IPS-11a (cell line): ENCODE measurements at regions not wholly inside any gene's neighbourhood (a gene's known extent, or its start where the extent isn't known, plus 50 kb on each side); places are given as distances from the start of the nearest gene placed in this dataset.

Source experiments
- H3K4me3 ChIP-seq: one replicate; pipeline ENCODE4 v1.5.1; 2013; ENCODE audit warnings: low read depth, low read length, control low read depth

- no peak overlapping the region for H3K4me3 ChIP-seq
These were observed 241.8 kb upstream of the CIBAR2 start for GRCh38 chr16:85353839-85354685.

DNA sequence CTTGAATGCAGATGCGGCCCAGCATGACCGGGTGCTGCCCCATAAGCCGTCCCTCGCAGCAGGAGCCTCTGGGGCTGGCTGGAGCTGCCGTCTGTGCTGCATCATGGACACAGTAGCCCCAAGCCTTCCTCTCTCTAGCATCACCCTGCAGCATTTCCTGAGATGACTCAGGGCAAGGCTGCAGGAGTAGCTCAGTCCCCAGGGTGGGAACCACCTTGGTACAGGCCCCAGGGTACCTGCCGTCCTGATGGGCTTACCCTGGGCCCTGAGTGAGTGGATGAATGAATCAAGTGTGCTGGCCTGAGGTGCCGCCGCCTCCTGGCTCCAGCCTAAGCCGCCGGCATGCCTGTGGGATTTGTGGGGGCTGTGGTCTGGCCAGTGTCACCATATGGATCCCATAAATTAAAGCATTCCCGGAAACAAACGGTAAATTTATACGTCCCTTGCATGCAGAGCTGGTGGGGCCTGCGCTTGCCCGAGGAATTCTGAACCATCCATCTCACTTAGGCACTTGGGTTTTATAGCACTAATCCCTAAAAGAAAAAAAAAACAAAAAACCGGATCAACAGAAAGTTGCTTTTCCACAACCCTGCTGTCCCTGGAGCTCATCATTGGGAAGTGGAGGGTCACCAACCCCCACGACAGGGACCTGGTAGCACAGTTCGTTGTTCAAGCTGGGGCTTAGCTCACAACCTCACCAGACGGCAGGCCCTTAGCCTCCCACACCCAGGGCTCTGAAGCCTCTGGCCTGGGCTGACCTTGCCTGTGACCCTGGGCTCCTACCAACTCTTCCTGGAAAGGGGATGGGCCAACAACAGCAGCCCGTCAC, 242.6 kb upstream of the CIBAR2 start:
- no peak overlapping the region for H3K4me3 ChIP-seq

DNA sequence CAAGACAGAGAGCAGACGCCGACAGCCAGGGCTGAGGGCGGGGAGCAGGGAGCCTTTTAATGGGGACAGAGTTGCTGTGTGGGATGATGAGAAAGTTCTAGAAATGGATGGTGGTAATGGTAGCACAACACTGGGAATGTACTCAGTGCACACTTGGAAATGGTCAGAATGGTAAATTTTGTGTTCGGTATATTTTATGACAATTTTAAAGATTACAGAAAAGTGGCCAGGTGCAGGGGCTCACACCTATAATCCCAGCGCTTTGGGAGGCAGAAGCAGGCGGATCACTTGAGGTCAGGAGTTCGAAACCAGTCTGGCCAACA, 243.2 kb upstream of the CIBAR2 start:
- H3K4me3 ChIP-seq, result no peak overlapping the region

DNA sequence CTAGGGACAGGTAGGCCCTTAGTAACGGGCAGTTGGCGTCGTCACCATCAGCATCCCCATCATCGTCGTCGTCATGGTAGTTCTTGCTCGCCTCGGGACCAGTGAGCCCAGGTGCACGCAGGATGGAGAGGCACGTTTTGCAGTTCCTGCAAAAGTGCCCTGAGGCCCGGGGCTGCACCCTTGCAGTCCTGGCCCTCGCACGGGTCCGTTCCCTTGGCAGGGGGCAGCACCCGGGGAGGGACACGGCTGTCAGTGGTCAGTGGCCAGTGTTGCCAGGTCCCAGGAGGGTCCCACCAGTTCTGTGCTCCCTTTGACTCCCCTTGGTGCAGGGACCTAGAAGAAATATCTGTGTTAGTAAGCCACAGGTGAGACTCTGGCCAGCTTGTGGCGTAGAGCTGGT, 243.9 kb upstream of the CIBAR2 start:
- no peak overlapping the region for H3K4me3 ChIP-seq

DNA sequence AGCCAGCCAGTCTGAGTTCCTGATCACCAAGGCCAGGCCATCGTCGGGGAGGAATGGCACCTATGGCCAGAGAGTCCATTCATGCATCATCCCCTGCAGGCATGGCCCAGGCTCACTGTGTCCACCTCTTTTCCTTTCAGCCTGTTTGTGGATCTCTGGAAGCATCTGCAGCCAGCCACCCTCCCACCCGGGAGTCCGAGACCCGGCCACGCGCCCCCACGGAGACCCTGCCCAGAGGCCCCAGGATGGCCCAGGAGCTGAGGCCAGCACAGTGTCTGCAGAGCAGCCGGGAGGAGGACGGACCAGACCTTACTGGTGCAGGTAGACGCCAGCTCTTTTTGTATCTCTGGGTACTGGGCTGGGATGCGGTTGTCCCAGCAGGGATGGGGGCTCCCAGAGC, 245.1 kb upstream of the CIBAR2 start:
- H3K4me3 ChIP-seq, result no peak overlapping the region

GRCh38 chr16:85357924-85358505, 245.7 kb upstream of the CIBAR2 start:
- H3K4me3 ChIP-seq, result no peak overlapping the region

GRCh38 chr16:85358704-85359146, 246.5 kb upstream of the CIBAR2 start:
- no peak overlapping the region for H3K4me3 ChIP-seq

DNA sequence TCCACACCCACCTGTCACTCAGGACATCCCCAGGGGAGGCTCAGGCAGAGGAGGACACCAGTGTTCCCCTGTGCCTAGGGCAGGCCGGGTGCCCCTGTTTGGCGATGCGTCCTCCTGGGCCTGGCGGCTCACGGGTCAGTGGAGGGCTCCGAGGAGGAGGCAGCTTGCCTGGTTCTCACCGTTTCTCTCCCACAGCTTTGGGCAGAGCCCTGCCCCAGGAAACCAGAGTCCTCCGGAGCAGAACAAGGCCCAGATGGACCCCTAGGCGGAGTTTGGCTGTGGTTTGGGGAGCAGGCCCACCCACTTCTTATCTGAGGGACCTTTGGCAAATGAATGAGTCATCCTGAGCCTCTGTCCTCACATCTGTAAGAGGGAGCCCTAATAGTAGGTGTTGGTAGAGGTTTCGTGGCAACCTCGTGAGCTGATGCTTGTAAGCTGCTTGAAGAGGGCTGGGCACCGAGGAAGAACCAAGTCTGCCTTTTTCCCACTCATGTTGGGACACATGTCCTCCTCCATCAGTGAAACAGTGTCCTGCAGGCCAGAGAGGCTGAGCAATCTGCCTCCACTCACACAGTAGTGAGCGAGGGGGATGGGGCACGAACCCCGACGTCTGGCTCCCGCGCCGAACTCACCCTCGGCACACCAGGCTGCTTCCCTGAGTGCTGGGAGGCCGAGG, 247.0 kb upstream of the CIBAR2 start:
- H3K4me3 ChIP-seq, result no peak overlapping the region

- no peak overlapping the region for H3K4me3 ChIP-seq
These were observed 248.3 kb upstream of the CIBAR2 start for GRCh38 chr16:85360323-85361277.

GRCh38 chr16:85361441-85362118, 249.3 kb upstream of the CIBAR2 start:
- no peak overlapping the region for H3K4me3 ChIP-seq

DNA sequence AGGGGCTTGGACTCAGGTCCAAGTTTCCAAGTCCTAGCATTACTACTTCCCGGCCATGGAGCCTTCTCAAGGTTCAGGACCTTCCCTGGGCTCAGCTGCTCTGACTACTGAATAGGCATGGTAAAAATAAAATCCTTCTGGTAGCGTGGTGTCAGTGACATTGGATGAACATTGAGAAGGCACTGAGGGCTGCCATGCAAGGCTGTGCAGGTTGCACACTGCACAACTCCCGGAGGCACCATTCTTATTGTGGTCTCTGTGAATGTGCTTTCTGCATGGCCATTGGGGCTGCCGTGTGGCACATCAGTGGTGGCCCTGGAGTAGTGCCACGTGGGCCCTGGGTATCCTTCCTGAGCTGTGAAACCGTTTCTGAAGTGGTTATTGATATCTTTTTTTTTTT, 250.2 kb upstream of the CIBAR2 start:
- no peak overlapping the region for H3K4me3 ChIP-seq

DNA sequence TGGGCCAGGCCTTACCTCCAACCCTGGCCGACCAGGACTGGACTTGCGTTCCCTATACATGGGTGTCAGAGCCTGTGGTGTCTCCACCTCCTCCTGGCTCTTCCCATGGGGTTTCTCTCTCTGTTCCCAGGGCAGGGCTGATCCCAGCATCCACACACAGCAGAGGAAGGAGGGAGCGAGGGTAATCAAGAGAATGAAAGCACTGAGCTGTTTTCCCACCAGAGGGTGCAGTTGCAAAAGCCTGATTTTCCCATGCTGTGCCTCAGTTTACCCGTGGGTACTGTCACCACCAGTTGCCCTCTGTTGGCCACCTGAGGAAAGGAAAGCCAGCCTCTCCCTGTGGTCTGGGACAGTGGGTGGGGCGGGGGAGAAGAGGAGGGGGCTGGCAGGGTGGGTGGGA, 249.7 kb upstream of the GSE1 start:
- no peak overlapping the region for H3K4me3 ChIP-seq

DNA sequence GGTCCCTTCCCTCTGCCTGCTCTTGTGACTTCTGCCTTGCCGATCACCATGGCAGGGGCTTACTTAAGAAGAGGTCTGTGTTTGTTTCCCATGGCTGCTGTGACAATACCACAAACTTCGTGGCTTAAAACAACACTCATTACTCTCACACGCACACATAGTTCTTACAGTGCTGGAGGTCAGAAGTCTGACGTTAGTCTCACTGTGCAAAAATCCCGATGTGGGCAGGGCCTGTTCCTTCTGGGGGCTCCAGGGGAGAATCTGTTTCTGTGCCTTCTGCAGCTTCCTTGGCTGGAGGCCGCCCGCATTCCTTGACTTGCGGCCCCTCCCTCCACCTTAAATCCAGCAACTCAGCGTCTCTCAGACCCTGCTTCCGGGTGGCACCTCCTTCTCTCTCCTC, 249.2 kb upstream of the GSE1 start:
- no peak overlapping the region for H3K4me3 ChIP-seq

DNA sequence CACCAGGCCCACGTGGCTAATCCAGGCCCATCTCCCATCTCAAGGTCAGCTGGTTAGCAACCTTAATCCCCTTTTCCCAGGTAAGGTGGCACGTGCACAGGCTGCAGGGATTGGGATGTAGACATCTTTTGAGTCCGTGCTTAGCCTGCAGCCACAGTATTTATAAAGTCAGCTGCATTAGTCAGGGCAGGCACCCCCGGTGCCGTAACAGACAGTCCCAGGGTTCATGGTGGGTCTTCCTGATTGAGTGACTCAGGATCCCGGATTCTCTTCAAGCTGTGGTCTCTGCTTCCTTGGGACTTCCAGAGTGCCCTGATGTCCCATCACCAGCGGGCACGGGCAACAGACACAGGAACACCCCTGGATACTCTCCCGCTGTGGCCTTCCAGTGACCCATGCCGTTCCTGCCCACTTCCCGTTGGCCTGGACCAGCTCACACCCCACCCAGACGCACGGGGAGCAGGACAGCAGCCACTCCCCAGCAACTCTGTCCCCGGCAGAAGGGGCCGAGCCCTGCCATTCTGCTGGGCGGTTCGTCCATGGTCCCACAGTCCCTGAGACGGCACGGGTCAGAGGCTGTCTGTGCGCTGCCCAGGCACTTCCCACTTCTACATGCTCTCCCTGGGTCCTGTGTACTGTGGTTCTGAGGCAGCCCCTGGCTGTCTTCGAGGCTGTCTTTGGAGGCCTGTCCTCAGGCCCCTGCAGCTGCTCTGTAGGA, 248.6 kb upstream of the GSE1 start:
- H3K4me3 ChIP-seq, result no peak overlapping the region

- no peak overlapping the region for H3K4me3 ChIP-seq
These were observed 248.0 kb upstream of the GSE1 start for GRCh38 chr16:85365120-85365519.

DNA sequence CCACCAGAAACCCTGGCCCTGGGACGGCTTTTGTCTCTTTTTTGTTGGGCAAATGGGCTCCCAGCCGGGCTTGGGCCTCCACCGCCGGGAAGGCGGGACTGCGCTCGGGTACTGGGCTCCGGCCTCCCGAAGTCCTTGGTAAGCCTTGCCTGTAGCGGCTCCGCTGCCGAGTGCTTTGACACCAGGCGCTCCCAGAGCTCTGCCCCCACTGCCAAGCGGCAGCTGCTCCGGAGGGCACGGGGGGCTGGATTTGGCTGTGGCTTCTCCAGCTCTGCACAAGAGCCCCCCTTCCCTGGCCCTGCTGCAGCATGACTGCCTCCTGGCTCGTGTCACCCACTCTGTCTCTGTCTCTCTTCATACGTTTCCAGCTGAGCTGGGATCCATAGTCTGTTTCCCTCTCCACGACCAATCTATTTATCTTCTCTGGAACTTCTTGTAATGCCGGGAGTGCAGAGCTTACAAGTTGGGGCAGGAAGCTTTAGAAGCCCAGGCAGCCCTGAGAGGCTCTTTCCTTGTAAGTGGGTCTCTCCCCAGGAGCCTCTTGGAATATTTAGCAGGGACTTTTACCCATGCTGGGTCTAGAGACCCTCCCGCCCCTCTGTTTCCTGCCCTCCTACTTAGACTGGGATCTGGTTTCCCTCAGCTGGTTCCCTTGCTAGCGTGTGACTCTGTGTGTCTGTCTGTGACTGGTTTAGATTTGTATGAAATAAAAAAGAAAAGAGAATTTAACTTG, 246.9 kb upstream of the GSE1 start:
- H3K4me3 ChIP-seq, result no peak overlapping the region

GRCh38 chr16:85367485-85367884, 245.6 kb upstream of the GSE1 start:
- no peak overlapping the region for H3K4me3 ChIP-seq

DNA sequence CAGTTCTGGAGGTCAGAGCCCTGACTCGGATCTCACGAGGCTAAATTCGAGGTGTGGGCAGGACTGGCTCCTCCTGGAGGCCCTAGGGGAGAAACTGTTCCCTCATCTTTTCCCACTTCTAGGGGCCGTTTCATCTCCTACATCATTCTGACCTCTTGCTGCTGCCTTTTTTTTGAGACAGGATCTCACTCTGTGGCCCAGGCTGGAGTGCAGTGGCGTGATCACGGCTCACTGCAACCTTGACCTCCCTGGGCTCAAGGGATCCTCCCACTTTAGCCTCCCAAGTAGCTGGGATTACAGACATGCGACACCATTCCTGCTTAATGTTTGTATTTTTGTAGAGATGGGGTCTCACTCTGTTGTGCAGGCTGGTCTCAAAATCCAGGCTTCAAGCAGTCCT, 244.1 kb upstream of the GSE1 start:
- H3K4me3 ChIP-seq, result no peak overlapping the region
